NCI-H2196 (cell line): ENCODE measurements at regions not wholly inside any gene's neighbourhood (a gene's known extent, or its start where the extent isn't known, plus 50 kb on each side); places are given as distances from the start of the nearest gene placed in this dataset.

ENCODE experiments used
- DNase-seq: peaks from one replicate; lab custom pipeline; 2025; ENCODE audit not compliant: unreplicated experiment; lab: John Stamatoyannopoulos, UW

DNA sequence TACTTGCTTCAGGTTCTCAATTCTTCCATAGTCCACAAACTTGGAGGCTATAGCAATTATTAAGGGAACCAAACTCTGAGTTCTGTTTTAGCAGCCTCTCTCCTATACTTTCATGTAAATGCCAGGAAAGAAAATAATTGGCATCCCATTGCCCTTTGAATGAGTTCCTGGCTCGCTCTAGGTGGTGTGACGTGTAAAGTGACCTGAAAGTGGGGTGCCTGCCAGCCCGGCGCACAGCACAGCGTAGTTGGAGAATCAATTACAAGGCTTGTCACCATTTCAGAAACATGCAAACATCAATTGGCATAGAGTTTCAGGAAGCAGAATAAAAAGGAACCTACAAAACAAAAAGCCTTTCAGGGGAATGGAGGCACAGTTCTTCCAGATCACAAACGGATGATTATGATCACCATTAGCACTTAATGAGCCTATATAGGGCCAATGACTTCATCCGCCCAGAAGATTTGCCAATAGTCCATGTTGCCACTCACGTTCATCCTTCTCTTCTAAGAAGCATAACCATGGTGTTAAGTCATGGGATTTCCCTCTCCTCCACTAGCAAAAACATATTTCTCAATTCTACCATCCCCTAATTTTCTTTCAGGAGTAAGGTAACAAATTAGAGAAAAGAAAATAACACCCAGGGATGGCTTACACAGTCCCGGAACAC, 354.6 kb upstream of the ADGRL2 start:
- peak; percentile 97 for DNase-seq

DNA sequence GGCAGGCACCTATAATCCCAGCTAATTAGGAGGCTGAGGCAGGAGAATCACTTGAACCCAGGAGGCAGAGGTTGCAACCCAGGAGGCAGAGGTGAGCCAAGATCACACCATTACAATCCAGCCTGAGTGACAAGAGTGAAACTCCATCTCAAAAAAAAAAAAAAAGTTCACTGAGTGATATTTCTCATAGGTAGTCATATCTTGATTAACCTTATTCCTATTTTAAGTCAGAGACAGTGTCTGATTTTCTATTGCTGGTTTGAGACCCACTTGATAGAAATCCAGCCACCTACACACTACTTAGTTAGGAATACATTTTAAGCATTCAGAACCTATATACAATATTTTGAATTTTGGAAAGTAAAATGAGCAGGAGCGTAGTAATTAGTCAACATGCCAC, 357.4 kb upstream of the ADGRL2 start:
- no peak for DNase-seq

DNA sequence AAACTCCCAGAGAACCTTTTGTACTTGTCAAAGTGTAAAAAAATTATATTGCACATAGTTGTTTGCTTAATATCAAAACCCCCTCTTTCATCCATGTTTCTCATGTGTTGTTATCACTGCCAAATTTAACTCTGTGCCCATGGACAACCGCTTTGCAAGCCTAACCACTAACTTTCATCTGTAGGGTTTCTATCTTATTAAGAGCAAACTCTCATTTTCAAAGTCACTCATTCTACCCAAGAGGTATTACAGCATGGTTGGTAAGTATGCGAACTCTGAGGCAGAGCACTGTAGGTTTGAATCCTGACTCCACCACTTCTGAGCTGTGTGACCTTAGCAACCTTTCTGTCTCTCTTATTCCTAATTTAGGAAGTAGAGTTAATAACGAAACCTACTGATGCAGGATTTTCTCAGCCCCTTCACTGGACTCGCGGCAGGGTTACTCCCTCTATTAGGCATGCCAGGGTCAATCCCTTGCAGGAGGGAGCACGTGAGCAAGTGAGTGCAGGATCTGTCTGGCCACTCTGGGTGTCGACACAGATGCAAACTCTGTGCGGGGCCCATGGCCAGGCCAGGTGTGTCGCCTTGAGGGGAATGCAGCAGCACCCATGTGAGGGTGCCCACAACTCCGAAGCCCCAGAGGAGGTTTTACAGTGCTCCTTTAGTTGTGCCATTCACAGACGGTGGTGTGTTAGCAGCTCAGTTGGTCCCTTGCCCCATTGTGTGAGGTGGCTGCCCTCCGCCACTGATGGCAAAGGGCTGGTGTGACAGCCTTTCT, 361.5 kb upstream of the ADGRL2 start:
- no peak for DNase-seq

DNA sequence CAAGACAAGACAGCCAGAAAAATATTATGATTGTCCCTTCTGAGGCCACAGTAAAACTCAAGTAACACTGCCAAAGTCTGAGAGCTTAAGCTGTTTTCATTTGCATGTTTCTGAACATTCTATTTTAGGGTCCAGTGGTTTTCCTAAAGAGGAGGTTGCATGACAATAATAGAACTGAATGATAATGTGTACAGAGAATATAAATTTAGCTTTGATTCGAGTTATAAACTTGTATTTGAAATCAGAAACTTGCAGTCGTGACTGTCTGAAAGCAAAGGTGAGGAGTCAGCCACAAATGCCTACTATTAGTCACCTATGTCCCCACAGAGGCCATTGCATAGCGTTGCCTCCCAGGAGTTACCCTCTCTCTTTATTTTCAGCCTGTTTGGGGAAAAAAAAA, 363.1 kb upstream of the ADGRL2 start:
- DNase-seq = no peak

DNA sequence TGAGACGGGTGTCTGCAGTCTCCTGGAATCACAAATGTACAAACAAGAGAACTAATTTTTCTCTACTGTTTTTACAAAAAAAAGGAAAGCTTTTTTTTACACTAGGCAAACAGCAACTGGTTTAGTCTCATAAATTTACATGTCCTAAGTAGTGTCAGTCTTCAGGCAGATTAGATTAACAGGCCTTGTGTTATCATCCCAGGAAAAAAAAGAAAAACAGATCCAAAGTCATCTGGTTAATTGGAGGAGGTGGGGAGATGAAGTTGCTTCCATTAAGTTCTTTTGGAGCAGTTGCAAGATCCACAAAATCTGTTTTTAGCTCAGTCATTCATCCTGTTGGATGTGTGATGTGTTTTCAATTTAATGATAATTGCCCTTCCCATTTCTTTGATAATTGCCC, 363.5 kb upstream of the ADGRL2 start:
- no peak for DNase-seq

DNA sequence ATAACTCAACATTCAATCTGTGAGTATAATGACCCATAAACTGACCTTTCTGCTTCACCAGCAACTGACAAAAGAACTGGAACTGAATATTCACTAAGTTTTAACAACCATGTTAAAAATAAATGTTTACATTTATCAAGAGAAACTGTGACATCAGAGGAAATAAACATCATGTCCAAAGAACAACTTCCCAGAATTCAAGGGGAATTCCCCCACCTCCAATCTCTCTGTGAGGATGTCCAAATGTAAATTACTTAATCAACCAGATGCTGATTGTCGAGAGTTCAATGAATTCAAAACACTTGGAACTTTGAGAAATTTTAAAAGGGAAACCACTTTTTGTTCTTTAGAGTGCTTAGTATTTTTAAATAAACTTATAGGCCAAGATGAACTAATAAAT, 365.6 kb upstream of the ADGRL2 start:
- DNase-seq = no peak

DNA sequence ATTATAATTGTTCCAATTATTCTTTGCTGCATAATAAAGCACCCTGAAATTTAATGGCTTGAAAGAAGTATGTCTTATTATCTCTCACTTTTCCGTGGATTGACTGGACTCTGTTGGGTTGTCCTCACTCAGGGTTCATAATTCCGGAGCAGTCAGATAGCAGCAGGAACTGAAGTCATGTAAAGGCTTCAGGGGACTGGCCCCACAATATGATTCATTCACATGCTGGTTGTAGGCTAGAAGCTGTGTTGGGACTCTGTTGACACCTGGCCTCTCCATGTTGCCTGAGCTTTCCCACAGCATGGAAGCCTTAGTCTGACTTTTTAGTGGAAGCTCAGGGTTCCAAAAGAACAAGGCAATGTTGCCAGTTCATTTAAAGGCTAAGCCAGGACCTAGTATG, 367.1 kb upstream of the ADGRL2 start:
- no peak for DNase-seq

DNA sequence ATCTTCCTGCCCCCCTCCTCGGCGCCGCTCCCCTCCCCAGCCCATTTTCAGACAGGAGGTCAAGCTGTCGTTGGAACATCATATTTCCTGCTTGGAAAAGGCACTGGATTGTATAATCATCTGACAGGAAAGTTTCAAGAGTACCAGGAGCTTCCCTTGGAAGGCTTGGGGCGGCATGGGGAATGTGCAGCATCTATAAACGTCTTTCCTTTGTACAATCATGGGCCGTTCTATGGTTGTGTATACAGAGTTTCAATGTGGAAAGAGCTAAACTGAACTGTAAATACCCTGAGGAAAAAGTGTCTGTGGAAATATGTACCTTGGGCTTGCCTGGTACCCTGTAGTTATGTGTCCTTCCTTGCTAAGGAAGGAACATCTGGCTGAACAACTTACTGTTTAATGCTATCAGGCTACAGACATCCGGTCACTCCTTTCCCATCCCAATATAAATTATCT, 368.1 kb upstream of the ADGRL2 start:
- DNase-seq = no peak

DNA sequence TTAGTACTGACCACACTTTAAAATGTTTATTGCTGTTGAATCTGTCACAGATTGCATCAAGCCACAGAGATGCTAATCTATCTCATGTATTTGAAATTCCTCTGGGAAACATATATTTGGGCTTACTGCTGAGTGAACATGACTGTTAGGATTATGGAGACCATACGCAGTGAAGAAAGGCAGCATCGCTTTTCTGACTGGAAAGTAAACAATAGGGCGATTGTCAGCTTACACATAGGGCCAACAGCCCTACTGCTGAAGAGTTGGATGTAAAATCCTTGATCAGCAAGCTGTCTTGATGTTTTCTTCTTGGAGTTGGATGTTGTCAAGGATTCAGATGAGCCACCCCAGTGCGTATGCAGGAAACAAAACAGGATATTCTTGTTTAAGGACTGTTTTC, 368.7 kb upstream of the ADGRL2 start:
- no peak for DNase-seq

DNA sequence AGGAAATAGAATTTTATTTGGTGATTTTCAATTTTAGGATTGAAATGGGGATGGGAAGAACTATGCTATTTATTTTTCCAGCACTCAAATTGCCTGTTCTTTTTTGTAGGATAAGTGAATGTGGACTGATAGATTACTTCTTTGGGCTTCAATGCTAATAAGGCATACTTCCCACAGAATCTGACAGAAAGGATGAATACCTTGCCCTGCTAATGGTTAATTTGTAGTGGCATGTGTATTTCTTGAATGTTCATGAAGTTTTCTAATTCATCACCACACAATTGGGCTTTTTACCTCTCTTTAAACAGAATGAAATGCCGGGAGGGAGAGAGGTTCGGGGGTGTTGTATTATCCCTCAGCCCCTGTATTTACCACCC, 369.1 kb upstream of the ADGRL2 start:
- DNase-seq = no peak

DNA sequence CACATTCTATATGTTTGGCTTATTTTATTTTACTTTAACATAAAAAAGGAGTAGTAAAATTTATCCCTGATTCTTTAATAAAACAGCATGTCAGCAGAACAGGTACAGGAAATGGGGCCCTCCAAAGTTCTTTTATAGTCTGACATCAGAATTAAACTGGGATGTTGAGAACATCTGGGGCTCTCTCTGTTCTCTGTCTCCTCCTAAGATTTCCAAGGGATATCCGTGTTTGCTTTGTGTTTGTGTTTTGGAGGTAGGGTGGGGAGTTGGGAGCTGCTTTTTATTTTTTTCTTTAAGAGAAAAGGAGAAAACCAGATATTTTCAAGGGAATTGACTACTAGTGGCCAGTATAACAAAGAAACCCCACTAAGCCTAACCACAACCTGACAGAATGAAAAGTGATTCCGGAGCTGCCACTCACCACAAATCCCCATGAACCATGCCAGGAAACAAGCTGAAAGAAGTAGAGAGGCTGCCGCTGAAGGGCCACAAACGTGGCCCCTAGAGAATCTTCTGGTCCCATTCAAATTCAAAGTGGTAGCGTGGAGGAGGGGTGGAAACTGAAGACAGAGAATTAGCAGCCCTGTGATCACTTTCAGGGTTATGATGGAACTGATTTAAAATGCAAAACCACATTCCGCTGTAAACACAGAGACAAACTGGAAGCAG, 369.6 kb upstream of the ADGRL2 start:
- no peak for DNase-seq

DNA sequence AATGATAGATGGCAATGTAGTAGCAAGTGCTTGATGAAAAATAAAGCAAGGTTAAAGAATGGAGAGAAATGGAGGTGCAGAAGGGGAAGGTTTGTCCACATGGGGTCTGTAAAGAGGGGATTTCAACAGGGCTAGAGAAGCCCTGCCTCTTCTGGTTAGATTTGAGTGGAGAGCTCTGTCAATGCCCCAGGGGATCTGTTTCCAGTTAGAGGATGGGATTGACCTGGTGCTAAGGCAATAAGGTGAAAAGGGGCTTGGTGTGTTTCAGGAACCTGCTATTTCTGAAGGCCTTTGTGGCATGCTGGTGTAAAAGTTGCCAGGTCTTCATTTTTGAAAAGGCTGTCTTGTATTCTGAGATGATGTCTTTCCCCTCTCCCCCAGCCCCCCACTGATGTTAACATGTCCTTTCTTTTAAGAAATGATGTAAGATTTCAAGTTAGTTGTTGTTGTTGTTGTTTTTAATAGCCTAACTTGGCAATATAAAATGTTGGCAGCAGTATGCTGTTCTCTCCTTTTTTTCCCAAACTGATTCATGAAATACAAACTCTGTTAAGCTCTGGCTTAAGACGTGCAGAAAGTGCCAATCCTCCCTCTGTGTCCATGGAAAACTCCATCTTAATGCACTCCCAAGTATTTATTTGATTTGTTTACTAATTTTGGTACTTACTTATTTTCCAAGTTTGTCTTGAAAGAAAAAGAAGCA, 370.3 kb upstream of the ADGRL2 start:
- no peak for DNase-seq

DNA sequence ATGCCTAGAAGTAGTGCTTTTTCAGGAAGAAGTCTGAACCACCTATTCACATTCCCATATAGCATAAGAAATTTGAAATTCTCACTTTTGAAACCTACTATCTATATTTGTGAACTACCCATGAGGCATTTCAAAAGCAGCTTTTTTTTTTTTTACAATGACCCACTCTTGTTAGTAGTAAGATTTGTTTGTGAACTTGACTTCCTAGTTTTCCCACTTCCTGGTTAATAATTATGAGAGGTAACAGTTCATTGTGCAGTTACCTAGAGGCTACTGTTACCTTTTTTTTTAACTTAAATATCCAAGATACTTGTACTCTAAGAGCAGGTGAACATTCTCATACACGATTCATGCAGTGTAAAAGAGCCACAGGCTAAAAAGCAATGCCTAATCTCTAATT, 371.7 kb upstream of the ADGRL2 start:
- no peak for DNase-seq

DNA sequence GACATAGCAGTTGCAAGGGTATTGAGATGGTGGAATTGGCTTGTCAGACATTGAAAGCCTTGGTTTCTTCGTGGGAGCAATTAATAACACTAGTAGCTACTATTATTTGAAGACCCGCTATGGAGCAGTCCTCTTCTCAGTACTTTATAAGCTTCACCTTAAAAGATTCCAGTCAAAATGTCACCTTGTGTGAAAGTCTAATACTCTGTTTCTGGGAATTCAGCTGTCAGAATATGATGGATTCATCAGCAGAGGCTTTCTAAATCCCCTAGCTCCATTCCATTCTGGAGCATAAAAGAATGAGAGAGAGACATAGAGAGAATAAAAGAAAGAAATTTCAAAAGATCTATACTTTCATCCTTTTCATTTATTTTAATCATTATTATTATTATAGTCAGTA, 375.9 kb upstream of the ADGRL2 start:
- no peak for DNase-seq

DNA sequence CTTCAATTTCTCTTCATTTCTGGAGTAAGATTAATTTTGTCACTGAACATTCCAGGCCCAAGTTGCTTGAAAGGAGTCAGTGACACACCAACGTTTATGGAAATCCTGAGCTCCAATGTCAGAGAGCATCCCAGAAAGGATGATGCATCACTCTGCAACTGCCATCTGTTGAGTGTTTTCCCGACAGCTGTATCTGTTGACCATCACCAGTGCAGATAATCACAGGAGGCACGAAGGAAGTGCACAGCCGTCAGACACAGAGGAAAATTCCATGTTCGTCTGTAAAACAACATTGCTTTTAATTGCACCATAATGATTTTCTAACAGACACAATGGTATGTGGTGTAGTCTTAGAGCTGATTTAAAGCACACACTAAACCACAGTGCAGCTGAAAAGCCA, 376.7 kb upstream of the ADGRL2 start:
- DNase-seq = no peak

DNA sequence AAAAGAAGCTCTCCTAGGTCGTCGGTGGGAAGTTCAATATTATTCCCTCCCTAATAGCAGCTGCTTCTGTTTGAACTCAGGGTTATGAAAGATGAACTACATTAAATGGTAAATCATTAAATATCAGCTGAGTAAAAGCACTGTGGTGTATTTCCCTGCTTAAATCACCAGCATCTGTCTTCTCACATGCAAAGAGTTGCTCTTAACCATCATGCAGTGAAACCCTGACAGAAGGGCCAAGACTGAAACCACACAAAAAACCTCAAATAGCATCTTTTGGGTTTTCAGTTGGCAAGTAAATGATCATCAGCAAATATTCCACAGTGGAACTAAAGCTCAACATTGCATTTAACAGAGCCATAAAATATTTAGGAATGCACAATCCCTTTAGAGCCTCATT, 380.0 kb upstream of the ADGRL2 start:
- DNase-seq = no peak

DNA sequence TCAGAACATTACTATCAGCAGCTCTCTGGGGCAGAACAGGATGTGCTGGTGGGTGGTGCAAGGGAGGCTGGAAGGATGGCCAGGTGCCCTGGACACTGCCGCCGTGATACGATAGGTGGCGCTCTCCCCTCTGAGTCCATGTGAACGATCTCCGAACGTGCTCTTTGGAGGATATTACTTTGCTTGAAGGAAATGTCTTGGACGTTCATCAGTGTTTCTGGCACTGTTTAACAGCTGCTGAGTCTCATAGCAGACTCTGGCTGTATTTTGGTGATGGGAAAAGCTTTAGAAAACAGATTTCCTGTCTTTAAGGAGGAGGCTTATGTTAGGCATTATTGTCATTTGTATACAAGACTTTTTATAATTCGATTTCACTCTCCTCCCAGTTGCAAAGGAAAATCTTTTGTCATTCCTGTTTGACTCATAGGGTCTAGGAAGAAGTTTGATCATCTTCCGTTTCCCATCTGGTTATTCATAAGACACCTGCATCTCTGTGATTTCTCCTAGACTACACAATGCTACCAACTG, 386.2 kb upstream of the ADGRL2 start:
- DNase-seq = peak; percentile 73

DNA sequence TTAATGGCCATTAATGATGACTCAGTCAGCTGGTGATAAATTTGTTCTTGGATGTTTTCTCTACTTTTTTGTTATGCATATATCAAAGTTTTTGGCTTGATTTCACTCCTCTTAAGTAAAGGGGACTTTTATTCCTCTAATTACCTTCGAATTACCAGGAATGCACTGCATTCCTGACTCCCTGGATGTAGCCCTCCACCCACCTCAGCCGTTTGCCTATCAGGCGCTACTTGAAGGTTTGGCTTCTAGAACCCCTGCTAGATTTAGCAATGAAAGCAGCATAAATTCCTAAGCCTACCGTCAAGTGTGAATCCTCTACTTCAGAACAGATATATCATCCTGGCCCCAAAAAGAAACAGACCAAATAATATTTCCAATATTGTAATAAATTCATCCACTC, 387.8 kb upstream of the ADGRL2 start:
- DNase-seq = no peak

DNA sequence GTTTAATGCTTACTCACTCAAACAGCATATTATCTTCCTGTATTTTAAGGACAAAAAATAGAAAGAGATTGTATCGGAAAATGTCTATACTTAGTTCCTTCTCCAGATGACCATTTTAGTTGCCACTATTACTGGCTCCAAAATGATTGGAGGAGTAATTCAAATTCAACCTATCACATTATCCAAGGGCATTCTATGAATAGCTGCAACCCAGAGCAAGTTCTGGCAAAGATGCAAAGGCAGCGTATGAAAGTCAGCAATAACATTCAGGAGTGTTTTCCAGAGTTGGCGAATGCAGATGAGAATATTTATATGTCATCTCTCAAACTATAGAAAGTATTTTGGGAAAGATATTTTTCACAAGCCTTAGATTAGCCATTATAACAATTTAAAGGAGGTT, 389.8 kb upstream of the ADGRL2 start:
- DNase-seq = no peak

DNA sequence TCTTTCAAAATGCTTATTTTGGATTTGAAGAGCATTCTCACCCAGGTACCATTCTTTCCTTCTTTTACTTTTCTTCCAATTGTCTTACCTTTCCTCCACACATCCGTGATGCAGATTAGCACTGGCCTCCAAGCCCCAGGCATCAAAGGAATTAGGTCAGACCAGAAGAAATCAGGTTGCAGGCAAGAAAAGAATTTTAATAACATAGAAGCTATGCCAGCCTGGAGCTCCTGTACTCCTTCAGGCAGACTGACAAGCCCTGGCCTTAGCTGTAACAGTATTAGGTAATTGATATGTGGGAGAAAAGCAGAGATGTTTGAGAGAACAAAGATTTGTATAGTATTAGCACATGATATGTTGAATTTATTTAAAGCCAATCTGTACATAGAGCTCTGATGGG, 390.4 kb upstream of the ADGRL2 start:
- DNase-seq = no peak

DNA sequence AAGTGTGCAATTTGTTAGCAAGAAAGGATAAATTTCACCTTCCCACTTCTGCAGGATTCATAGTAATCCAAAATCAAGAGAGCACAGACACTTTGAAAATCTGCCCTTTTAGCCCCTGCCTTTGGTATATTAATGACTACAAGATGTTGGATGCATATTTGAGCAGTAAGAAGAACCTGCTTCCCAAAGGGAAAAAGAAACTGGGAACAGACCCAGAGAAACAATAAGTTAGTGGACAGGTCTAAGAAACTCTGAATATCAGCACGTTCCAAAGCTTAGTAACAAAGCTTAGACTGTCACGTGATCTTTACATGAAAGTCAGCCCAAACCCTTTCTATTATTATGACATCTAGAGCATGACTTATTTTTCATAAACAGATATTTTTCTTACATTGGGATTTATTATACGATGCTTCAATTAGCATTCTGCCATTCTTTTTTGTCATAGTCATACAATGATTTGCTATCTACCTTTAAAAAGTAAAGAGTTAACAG, 390.9 kb upstream of the ADGRL2 start:
- no peak for DNase-seq
